ES-I3 (cell line): ENCODE measurements at regions not wholly inside any gene's neighbourhood (a gene's known extent, or its start where the extent isn't known, plus 50 kb on each side); places are given as distances from the start of the nearest gene placed in this dataset.
"Not testable (repeated sequence)": the region's sequence is repeated elsewhere in the genome, so short reads cannot be mapped to it uniquely, and the experiment has no call there.

Experiments
- H3K36me3 ChIP-seq: 2 replicates; pipeline ENCODE4 v1.6.1; 2013; ENCODE audit warnings: mild to moderate bottlenecking, low read length, control low read depth, moderate library complexity; ENCODE audit not compliant: insufficient read depth
- H3K4me1 ChIP-seq: 2 replicates; pipeline ENCODE4 v1.6.1; 2013; ENCODE audit warnings: mild to moderate bottlenecking, control low read depth, low read length; ENCODE audit not compliant: insufficient read depth
- H3K9ac ChIP-seq: 2 replicates; pipeline ENCODE4 v1.6.1; 2013; ENCODE audit warnings: low read depth, mild to moderate bottlenecking, low read length, moderate library complexity
- H3K9me3 ChIP-seq: 2 replicates; pipeline ENCODE4 v1.6.1; 2013; ENCODE audit warnings: mild to moderate bottlenecking, low read length, moderate library complexity; ENCODE audit not compliant: control insufficient read depth, insufficient read depth

GRCh38 chr9:13814647-13815400 is 499.1 kb downstream of the NFIB start:
- Histone ChIP-seq H3K4me1 (no peaks in the 10 kb centered on the region), H3K9me3 (no peaks in the 10 kb centered on the region), H3K9ac (no peak overlapping the region)

GRCh38 chr9:13811876-13812275 is 502.1 kb downstream of the NFIB start:
- no peaks in the 10 kb centered on the region for H3K4me1 ChIP-seq
- no peaks in the 10 kb centered on the region for H3K36me3 ChIP-seq
- H3K9ac ChIP-seq, result no peak overlapping the region
- no peaks in the 10 kb centered on the region for H3K9me3 ChIP-seq

More at GRCh38 chr9:13814647-13815400, 499.1 kb downstream of the NFIB start:
- H3K36me3 ChIP-seq, result no peaks in the 10 kb centered on the region

- H3K9me3 ChIP-seq, result no peaks in the 10 kb centered on the region
- H3K4me1 ChIP-seq, result no peaks in the 10 kb centered on the region
- H3K36me3 ChIP-seq, result no peaks in the 10 kb centered on the region
- H3K9ac ChIP-seq, result no peak overlapping the region
Observed at GRCh38 chr9:13810510-13810909, 503.4 kb downstream of the NFIB start.

DNA sequence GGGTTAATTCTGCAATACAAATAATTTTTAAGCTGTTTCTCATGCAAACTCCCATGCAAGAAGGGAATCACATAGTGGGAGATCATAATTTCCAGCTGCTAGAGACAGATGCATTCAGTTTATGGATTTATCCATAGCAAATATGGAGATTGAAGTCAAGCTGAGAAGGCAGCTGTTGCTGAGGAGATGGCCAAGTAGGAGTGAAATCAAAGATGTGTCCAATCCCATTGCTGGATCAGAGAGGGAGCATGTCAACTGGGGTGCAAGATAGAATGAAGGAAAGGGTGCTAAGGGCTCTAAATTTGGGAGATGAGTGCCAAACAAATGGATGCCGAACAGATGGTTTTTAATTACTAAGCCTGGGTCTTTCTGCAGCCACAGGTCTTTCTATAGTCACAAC is 504.5 kb downstream of the NFIB start:
- Histone ChIP-seq H3K9me3 (no peaks in the 10 kb centered on the region), H3K9ac (no peak overlapping the region), H3K4me1 (no peaks in the 10 kb centered on the region), H3K36me3 (no peaks in the 10 kb centered on the region; the same call in 1 of the 2 replicates)

DNA sequence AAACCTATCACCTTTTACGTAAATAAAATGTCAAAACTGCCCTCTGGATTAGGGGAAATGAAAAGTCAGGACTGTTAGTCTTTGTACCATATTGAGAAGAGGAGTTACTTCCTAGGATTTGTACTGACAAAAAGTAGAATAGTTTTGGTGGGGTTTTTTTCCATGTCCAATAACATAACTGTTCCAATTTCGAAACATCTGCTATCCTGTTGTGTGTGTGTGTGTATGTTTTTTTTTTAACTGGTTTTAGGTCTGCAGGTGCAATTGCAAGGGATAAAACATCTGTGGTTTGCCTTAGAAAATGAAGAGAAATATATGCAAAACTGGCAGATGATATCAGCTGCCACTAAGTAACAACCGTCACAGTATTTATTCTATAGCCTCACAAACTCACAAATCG is 506.8 kb downstream of the NFIB start:
- no peaks in the 10 kb centered on the region for H3K4me1 ChIP-seq
- H3K9ac ChIP-seq, result no peak overlapping the region
- H3K36me3 ChIP-seq, result no peaks in the 10 kb centered on the region; the same call in 1 of the 2 replicates
- H3K9me3 ChIP-seq, result no peaks in the 10 kb centered on the region

DNA sequence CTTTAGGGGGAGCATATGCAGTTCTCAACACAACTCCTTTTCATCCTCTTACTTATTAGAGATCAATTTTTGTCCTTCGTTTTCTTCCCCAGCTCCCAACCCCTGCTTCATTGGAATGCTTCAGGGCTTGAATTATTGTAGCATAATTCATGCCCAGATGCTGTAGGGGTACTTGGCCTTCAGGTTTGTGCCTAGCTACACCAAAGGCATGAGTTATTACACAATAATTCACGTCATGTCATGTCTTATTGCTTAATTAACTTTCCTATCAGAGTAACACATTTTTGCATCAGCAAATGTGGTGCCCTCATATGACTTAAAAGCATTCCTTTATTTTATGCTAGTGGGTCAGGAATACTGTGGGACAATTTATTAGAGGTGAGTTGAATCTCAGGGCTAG is 507.2 kb downstream of the NFIB start:
- no peaks in the 10 kb centered on the region for H3K9me3 ChIP-seq
- no peak overlapping the region for H3K9ac ChIP-seq
- no peaks in the 10 kb centered on the region; the same call in 1 of the 2 replicates for H3K36me3 ChIP-seq
- no peaks in the 10 kb centered on the region for H3K4me1 ChIP-seq

- no peaks in the 10 kb centered on the region for H3K4me1 ChIP-seq
- H3K9ac ChIP-seq, result no peak overlapping the region
- H3K9me3 ChIP-seq, result no peaks in the 10 kb centered on the region
- H3K36me3 ChIP-seq, result no peaks in the 10 kb centered on the region; the same call in 1 of the 2 replicates
Observed at GRCh38 chr9:13805546-13805945, 508.4 kb downstream of the NFIB start.

- H3K9ac ChIP-seq, result no peak overlapping the region
- H3K4me1 ChIP-seq, result no peaks in the 10 kb centered on the region
- H3K9me3 ChIP-seq, result no peaks in the 10 kb centered on the region
- no peaks in the 10 kb centered on the region; the same call in 1 of the 2 replicates for H3K36me3 ChIP-seq
Observed at GRCh38 chr9:13804532-13804931, 509.4 kb downstream of the NFIB start.

- H3K36me3 ChIP-seq, result no peaks in the 10 kb centered on the region; the same call in 1 of the 2 replicates
- H3K9me3 ChIP-seq, result no peaks in the 10 kb centered on the region
Observed at GRCh38 chr9:13800776-13801175, 513.2 kb downstream of the NFIB start.

GRCh38 chr9:13797701-13798100 is 516.2 kb downstream of the NFIB start:
- not testable (repeated sequence) for H3K4me1 ChIP-seq, H3K36me3 ChIP-seq, H3K9ac ChIP-seq, H3K9me3 ChIP-seq

More at GRCh38 chr9:13800776-13801175, 513.2 kb downstream of the NFIB start:
- Histone ChIP-seq H3K4me1 (no peaks in the 10 kb centered on the region), H3K9ac (no peak overlapping the region)

DNA sequence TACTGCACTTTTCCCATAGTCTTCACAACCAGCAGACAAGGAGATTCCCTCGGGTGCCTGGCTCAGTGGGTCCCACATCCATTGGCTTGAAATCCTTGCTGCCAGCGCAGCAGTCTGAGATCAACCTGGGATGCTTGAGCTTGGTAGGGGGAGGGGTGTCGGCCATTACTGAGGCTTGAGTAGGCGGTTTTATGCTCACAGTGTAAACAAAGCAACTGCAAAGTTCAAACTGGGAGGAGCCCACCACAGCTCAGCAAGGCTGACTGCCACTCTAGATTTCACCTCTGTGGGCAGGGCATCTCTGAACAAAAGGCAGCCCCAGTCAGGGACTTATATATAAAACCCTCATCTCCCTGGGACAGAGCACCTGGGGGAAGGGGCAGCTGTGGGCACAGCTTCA is 512.3 kb upstream of the MPDZ start:
- no peaks in the 10 kb centered on the region for H3K4me1 ChIP-seq
- no peak overlapping the region for H3K9ac ChIP-seq
- no peaks in the 10 kb centered on the region for H3K36me3 ChIP-seq
- no peaks in the 10 kb centered on the region for H3K9me3 ChIP-seq

DNA sequence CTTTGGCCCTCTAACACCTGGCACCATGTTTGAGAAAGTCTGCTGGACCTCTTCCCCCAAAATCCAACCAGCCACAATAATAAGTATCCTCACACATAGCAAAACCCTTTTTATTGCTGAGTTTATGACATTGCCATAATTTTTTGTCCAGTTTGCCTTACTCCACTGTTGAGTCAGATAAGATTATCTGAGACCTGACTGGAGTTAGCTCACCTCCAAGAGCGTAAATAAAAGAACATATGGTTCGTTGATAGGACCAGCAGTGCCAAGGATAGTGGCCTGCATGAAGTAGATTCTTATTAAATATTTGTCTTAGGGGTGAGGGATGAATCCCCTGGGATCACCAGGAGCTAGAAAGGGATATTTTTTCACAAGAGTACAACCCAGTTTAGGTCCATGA is 510.6 kb upstream of the MPDZ start:
- H3K9ac ChIP-seq, result no peak overlapping the region
- no peaks in the 10 kb centered on the region for H3K9me3 ChIP-seq
- no peaks in the 10 kb centered on the region for H3K4me1 ChIP-seq
- H3K36me3 ChIP-seq, result no peaks in the 10 kb centered on the region

DNA sequence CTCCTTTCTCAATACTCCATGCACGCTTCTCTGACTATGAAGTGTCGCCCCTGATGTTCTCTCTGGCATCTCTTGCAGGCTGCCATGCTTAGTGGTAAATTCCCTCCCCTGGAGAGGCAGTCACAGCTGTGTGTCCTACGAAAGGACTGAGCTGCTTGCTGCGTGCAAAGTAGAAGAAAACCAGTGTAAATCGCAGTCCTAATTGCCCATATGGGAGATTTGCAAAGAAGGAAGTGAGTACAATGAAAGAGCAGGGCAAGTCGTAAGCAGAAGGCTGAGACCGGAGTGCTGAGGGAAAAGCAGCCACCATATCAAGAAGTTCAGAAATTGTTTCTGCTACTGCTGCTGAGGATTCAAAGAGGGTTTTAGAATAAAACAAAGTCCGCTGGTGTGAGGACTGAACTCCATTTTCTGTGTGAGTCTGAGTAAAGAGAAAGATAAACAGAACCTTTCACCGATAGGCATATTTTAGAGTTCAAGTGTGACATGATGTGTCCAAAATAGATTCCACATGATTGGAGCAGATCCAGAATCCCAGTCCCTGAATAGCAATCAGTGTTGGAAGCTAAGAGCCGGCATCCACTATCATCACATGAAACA is 507.8 kb upstream of the MPDZ start:
- H3K9ac ChIP-seq, result no peak overlapping the region
- H3K36me3 ChIP-seq, result no peaks in the 10 kb centered on the region
- H3K9me3 ChIP-seq, result no peaks in the 10 kb centered on the region
- H3K4me1 ChIP-seq, result no peaks in the 10 kb centered on the region

- Histone ChIP-seq H3K36me3 (no peaks in the 10 kb centered on the region), H3K9me3 (no peaks in the 10 kb centered on the region), H3K9ac (no peak overlapping the region), H3K4me1 (no peaks in the 10 kb centered on the region)
Observed at GRCh38 chr9:13786711-13787110, 507.2 kb upstream of the MPDZ start.

- no peak overlapping the region for H3K9ac ChIP-seq
- no peaks in the 10 kb centered on the region for H3K36me3 ChIP-seq
- H3K4me1 ChIP-seq, result no peaks in the 10 kb centered on the region
- H3K9me3 ChIP-seq, result no peaks in the 10 kb centered on the region
Observed at GRCh38 chr9:13786131-13786530, 506.6 kb upstream of the MPDZ start.
